Cardiac fibroblast (primary cell): ENCODE measurements at regions not wholly inside any gene's neighbourhood (a gene's known extent, or its start where the extent isn't known, plus 50 kb on each side); places are given as distances from the start of the nearest gene placed in this dataset.

Source experiments
- DNase-seq, 2 donors: peaks; one replicate each; pipeline versions ENCODE4 v3.0.0 to v3.0.0-alpha.2; 2010; ENCODE audit warnings: low read depth in 2 of 2
- H3K4me3 ChIP-seq, 2 donors: replicated peaks in 1 of 2; 1 replicate in 1 of 2; 2 replicates in 1 of 2; pipeline ENCODE4 v1.5.1; 2011; ENCODE audit warnings: low read depth in 2 of 2, low read length in 2 of 2, mild to moderate bottlenecking in 2 of 2, moderate library complexity in 1 of 2
- CTCF ChIP-seq: IDR thresholded peaks from one replicate; pipeline ENCODE4 v1.5.1; 2011; ENCODE audit warnings: low read depth, mild to moderate bottlenecking, low read length, inconsistent platforms

DNA sequence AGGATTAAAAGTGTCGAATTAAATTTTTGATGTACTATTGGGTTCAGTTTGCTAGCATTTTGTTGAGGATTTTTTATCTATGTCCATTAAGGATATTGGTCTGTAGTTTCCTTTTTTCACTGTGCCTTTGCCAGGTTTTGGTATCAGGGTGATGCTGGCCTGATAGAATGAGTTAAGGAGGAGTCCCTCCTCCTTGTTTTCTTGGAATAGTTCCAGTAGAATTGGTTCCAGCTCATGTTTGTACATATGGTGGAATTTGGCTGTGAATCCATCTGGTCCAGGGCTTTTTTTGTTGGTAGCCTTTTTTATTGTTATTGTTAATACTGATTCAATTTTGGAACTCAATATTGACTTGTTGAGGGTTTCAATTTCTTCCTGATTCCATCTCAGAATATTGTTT is 141.8 kb downstream of the SIM1 start:
- TF ChIP-seq CTCF, result no peak
- peak in 1 of 2 donors; percentile 21 for DNase-seq
- no peak overlapping the region for H3K4me3 ChIP-seq

DNA sequence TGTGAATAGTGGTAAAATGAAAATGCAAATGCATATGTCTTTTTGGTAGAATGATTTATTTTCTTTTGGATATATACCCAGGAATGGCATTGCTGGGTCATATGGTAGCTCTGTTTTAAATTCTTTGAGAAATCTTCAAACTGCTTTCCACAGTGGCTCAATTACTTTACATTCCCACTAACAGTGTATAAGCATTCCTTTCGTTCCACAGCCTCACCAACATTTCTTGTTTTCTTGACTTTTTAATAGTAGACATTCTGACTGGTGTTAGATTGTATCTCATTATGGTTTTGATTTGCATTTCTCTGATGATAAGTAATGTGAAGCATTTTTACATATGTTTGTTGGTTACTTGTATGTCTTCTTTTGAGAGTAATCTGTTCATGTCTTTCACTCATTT is 144.0 kb downstream of the SIM1 start:
- no peak overlapping the region for H3K4me3 ChIP-seq
- no peak for DNase-seq
- TF ChIP-seq CTCF, result no peak

GRCh38 chr6:100317031-100317430 is 147.7 kb downstream of the SIM1 start:
- TF ChIP-seq CTCF, result no peak
- H3K4me3 ChIP-seq, result no peak overlapping the region
- no peak for DNase-seq

DNA sequence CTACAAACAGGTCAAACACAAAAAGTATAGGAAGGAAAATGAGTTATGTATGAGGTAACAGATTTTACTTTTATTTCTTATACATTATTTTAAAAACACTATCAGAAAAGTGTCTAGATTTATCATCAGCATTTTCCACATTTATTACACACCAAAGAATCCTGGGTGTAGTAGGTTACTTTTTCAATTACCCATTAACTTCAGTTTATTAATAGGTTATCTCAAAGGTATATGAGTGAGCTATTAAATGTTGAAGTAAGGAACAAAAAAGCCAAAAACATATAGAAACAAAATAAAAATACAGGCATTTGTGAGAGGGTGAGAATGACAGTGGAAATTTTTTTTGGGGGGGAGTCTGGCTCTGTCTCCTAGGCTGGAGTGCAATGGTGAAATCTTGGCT is 150.5 kb downstream of the SIM1 start:
- no peak overlapping the region for H3K4me3 ChIP-seq
- no peak for DNase-seq
- no peak for TF ChIP-seq CTCF

DNA sequence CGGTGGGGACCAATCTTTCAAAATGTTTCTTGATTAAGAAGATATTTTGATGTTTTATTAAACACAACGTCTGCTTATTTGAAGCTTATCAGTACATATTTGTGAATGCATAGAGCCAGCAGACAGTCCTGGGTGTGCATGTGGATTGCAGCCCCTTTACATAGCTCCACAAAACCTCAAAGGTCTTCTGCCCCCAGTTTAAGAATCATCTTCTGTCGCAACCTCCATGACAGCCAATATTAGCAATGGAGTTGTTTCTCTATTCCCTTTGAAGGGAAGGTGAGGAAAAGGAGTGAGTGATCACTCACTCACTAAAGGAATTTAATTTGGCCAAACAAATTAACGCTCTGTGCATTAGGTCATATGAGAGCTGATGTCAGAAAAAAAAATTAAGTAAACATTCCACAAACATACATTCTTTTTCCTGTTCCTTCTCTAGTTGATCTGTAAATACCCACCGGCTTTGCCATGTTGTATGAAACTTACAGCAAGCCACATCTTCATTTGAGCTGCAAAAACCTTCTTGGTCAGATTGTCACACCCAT is 152.9 kb downstream of the SIM1 start:
- H3K4me3 ChIP-seq, result no peak overlapping the region
- no peak for TF ChIP-seq CTCF

DNA sequence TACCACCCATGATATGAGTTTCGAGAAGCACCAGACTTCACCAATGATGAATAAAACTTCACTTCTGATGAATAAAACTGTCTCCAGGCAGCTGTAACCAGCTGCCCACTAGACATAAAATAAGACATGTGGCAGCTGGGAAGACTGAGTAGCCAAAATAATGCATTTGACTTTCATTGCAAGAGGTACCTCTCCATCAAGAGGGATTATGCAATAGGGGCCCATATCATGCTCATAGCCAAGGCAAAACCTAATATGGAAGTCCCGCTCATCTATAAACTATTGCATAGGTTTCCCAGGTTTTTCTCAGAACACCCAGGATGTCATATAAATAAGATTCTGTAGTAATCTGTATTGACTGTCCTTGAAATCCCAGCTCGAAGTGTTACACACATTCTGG is 155.5 kb downstream of the SIM1 start:
- no peak overlapping the region for H3K4me3 ChIP-seq
- TF ChIP-seq CTCF, result no peak
- no peak for DNase-seq

More for the DNA sequence above, 152.9 kb downstream of the SIM1 start:
- DNase-seq, result peak in 1 of 2 donors; percentile 21

- no peak for TF ChIP-seq CTCF
These were observed 157.2 kb downstream of the SIM1 start for GRCh38 chr6:100307561-100307960.

More at GRCh38 chr6:100307561-100307960, 157.2 kb downstream of the SIM1 start:
- H3K4me3 ChIP-seq, result no peak overlapping the region
- DNase-seq, result no peak
